Mesendoderm (in vitro differentiated cells): ENCODE measurements at regions not wholly inside any gene's neighbourhood (a gene's known extent, or its start where the extent isn't known, plus 50 kb on each side); places are given as distances from the start of the nearest gene placed in this dataset.

Experiments used
- DNase-seq: peaks from one replicate; pipeline ENCODE4 v3.0.0; 2013
- H2AK5ac ChIP-seq: 2 replicates; pipeline ENCODE4 v1.6.1; 2013; ENCODE audit warnings: low read length, inconsistent platforms
- H2BK120ac ChIP-seq: 2 replicates; pipeline ENCODE4 v1.6.1; 2013; ENCODE audit warnings: low read depth, mild to moderate bottlenecking, low read length, moderate library complexity, mixed read lengths
- H2BK15ac ChIP-seq: replicated peaks from 2 replicates; pipeline ENCODE4 v1.6.1; 2013; ENCODE audit warnings: low read depth, mild to moderate bottlenecking, moderate library complexity
- H2BK5ac ChIP-seq: 2 replicates; pipeline ENCODE4 v1.6.1; 2013; ENCODE audit warnings: low read length, inconsistent platforms
- H3K18ac ChIP-seq: 2 replicates; pipeline ENCODE4 v1.6.1; 2013; ENCODE audit warnings: mild to moderate bottlenecking, low read length, mixed read lengths
- H3K23ac ChIP-seq: one replicate; pipeline ENCODE4 v1.6.1; 2013; ENCODE audit warnings: low read length
- H3K27ac ChIP-seq: 2 replicates; pipeline ENCODE4 v1.5.1; 2013; ENCODE audit warnings: low read depth, mild to moderate bottlenecking, inconsistent platforms, low read length, moderate library complexity
- H3K27me3 ChIP-seq: 2 replicates; pipeline ENCODE4 v1.6.1; 2013; ENCODE audit warnings: low read length, control low read depth, mild to moderate bottlenecking, inconsistent platforms; ENCODE audit not compliant: insufficient read depth, poor library complexity
- H3K36me3 ChIP-seq: 2 replicates; pipeline ENCODE4 v1.6.1; 2013; ENCODE audit warnings: low read length, inconsistent platforms; ENCODE audit not compliant: control insufficient read depth, insufficient read depth
- H3K4ac ChIP-seq: one replicate; pipeline ENCODE4 v1.6.1; 2013; ENCODE audit warnings: low read depth, mild to moderate bottlenecking, low read length, moderate library complexity
- H3K4me1 ChIP-seq: 2 replicates; pipeline ENCODE4 v1.6.1; 2013; ENCODE audit warnings: low read depth, low read length, inconsistent platforms; ENCODE audit not compliant: control insufficient read depth
- H3K4me2 ChIP-seq: 2 replicates; pipeline ENCODE4 v1.6.1; 2013; ENCODE audit warnings: low read length
- H3K4me3 ChIP-seq: 2 replicates; pipeline ENCODE4 v1.5.1; 2013; ENCODE audit warnings: mild to moderate bottlenecking, low read length
- H3K56ac ChIP-seq: one replicate; pipeline ENCODE4 v1.6.1; 2013; ENCODE audit warnings: low read length
- H3K79me1 ChIP-seq: 2 replicates; pipeline ENCODE4 v1.6.1; 2013; ENCODE audit warnings: low read length, inconsistent platforms
- H3K79me2 ChIP-seq: 2 replicates; pipeline ENCODE4 v1.6.1; 2013; ENCODE audit warnings: mild to moderate bottlenecking, low read length; ENCODE audit not compliant: control insufficient read depth, insufficient read depth
- H3K9ac ChIP-seq: 2 replicates; pipeline ENCODE4 v1.6.1; 2013; ENCODE audit warnings: low read length, inconsistent platforms
- H4K5ac ChIP-seq: one replicate; pipeline ENCODE4 v1.6.1; 2013; ENCODE audit warnings: low read length
- H4K8ac ChIP-seq: one replicate; pipeline ENCODE4 v1.6.1; 2013; ENCODE audit warnings: low read depth, mild to moderate bottlenecking, control low read depth, low read length, moderate library complexity
- WGBS: extraction: QIAGEN DNeasy Blood & Tissue Kit; methylation state at CpG from one replicate; pipeline ENCODE4 v1.1.7; 2013; ENCODE audit warnings: low lambda C conversion rate, missing lambda C conversion rate; ENCODE audit not compliant: insufficient coverage; ENCODE audit errors: extremely low coverage; 5-methylcytosine and 5-hydroxymethylcytosine counted together

GRCh38 chr7:54701982-54702381 lies 57.0 kb downstream of the SEC61G start:
- Histone ChIP-seq H3K4me1 (no peaks in the 10 kb centered on the region), H2BK120ac (no peak overlapping the region), H3K79me1 (no peaks in the 10 kb centered on the region), H3K27me3 (no peaks in the 10 kb centered on the region), H4K8ac (no peak overlapping the region), H3K36me3 (no peaks in the 10 kb centered on the region), H3K4me3 (no peak overlapping the region), H3K9ac (no peak overlapping the region), H2BK5ac (no peak overlapping the region), H3K4me2 (no peak overlapping the region), H3K23ac (no peak overlapping the region), H2BK15ac (no peak overlapping the region), H3K79me2 (no peaks in the 10 kb centered on the region), H4K5ac (no peak overlapping the region), H3K4ac (no peak overlapping the region), H2AK5ac (no peak overlapping the region), H3K56ac (no peak overlapping the region), H3K18ac (no peak overlapping the region), H3K27ac (no peak overlapping the region)
- no peak for DNase-seq
- no CpG with 5 or more reads among the region's 8 CpGs for WGBS

- no peaks in the 10 kb centered on the region for H3K4me1 ChIP-seq
- no peaks in the 10 kb centered on the region for H3K79me2 ChIP-seq
- WGBS, result no CpG with 5 or more reads among the region's 5 CpGs
- no peak overlapping the region for H4K8ac ChIP-seq
- H3K79me1 ChIP-seq, result no peaks in the 10 kb centered on the region
- H3K27me3 ChIP-seq, result no peaks in the 10 kb centered on the region
- H2BK120ac ChIP-seq, result no peak overlapping the region
- no peak overlapping the region for H3K56ac ChIP-seq
- DNase-seq, result no peak
- no peaks in the 10 kb centered on the region for H3K36me3 ChIP-seq
- no peak overlapping the region for H3K23ac ChIP-seq
- H4K5ac ChIP-seq, result no peak overlapping the region
- H2AK5ac ChIP-seq, result no peak overlapping the region
- no peak overlapping the region for H3K4ac ChIP-seq
- H3K4me3 ChIP-seq, result no peak overlapping the region
- H2BK15ac ChIP-seq, result no peak overlapping the region
- no peak overlapping the region for H3K9ac ChIP-seq
- H2BK5ac ChIP-seq, result no peak overlapping the region
- no peak overlapping the region for H3K27ac ChIP-seq
- H3K18ac ChIP-seq, result no peak overlapping the region
- H3K4me2 ChIP-seq, result no peak overlapping the region
Measured at GRCh38 chr7:54699715-54700114, 59.3 kb downstream of the SEC61G start.

- Histone ChIP-seq H4K5ac (no peak overlapping the region), H4K8ac (no peak overlapping the region), H3K79me2 (no peaks in the 10 kb centered on the region), H3K18ac (no peak overlapping the region), H2AK5ac (no peak overlapping the region), H3K4ac (no peak overlapping the region), H3K4me2 (no peak overlapping the region), H3K27ac (no peak overlapping the region), H3K4me1 (no peaks in the 10 kb centered on the region), H3K23ac (no peak overlapping the region), H3K4me3 (no peak overlapping the region), H3K9ac (no peak overlapping the region), H2BK120ac (no peak overlapping the region), H2BK15ac (no peak overlapping the region), H3K36me3 (no peaks in the 10 kb centered on the region), H2BK5ac (no peak overlapping the region), H3K27me3 (no peaks in the 10 kb centered on the region), H3K56ac (no peak overlapping the region), H3K79me1 (no peaks in the 10 kb centered on the region)
- no CpG with 5 or more reads among the region's 32 CpGs for WGBS
- DNase-seq, result no peak
Measured at GRCh38 chr7:54697659-54698186, 61.3 kb downstream of the SEC61G start.

- Histone ChIP-seq H3K79me1 (no peaks in the 10 kb centered on the region), H3K36me3 (no peaks in the 10 kb centered on the region), H3K4ac (no peak overlapping the region), H3K9ac (no peak overlapping the region), H3K56ac (no peak overlapping the region), H2BK5ac (no peak overlapping the region), H3K23ac (no peak overlapping the region), H3K27me3 (no peaks in the 10 kb centered on the region), H3K79me2 (no peaks in the 10 kb centered on the region), H3K27ac (no peak overlapping the region), H3K4me3 (no peak overlapping the region), H3K4me1 (no peaks in the 10 kb centered on the region), H3K18ac (no peak overlapping the region), H4K8ac (no peak overlapping the region), H2AK5ac (no peak overlapping the region), H2BK15ac (no peak overlapping the region), H2BK120ac (no peak overlapping the region), H4K5ac (no peak overlapping the region), H3K4me2 (no peak overlapping the region)
- no CpG with 5 or more reads among the region's 14 CpGs for WGBS
- no peak for DNase-seq
Measured at GRCh38 chr7:54690892-54691291, 68.1 kb downstream of the SEC61G start.

- no peak overlapping the region for H3K4me3 ChIP-seq
- H3K36me3 ChIP-seq, result no peaks in the 10 kb centered on the region
- no peak overlapping the region for H4K8ac ChIP-seq
- H2BK120ac ChIP-seq, result no peak overlapping the region
- H3K56ac ChIP-seq, result no peak overlapping the region
- H2BK15ac ChIP-seq, result no peak overlapping the region
- no peaks in the 10 kb centered on the region for H3K27me3 ChIP-seq
- no peaks in the 10 kb centered on the region for H3K79me2 ChIP-seq
- H4K5ac ChIP-seq, result no peak overlapping the region
- WGBS, result no CpG with 5 or more reads among the region's 9 CpGs
- no peak overlapping the region for H3K27ac ChIP-seq
- H3K79me1 ChIP-seq, result no peaks in the 10 kb centered on the region
- H2BK5ac ChIP-seq, result no peak overlapping the region
- no peak overlapping the region for H3K18ac ChIP-seq
- no peak overlapping the region for H3K4ac ChIP-seq
- no peaks in the 10 kb centered on the region for H3K4me1 ChIP-seq
- no peak overlapping the region for H2AK5ac ChIP-seq
- no peak overlapping the region for H3K4me2 ChIP-seq
- no peak overlapping the region for H3K23ac ChIP-seq
- DNase-seq, result no peak
- no peak overlapping the region for H3K9ac ChIP-seq
Measured at GRCh38 chr7:54690050-54690443, 69.0 kb downstream of the SEC61G start.

- Histone ChIP-seq H2BK5ac (no peak overlapping the region), H3K4me2 (no peak overlapping the region), H3K18ac (no peak overlapping the region), H3K4me1 (no peaks in the 10 kb centered on the region), H3K9ac (no peak overlapping the region), H2BK15ac (no peak overlapping the region), H2AK5ac (no peak overlapping the region), H3K27me3 (no peaks in the 10 kb centered on the region), H3K79me1 (no peaks in the 10 kb centered on the region), H3K4ac (no peak overlapping the region), H4K5ac (no peak overlapping the region), H2BK120ac (no peak overlapping the region), H3K23ac (no peak overlapping the region), H4K8ac (no peak overlapping the region), H3K27ac (no peak overlapping the region), H3K36me3 (no peaks in the 10 kb centered on the region), H3K56ac (no peak overlapping the region), H3K79me2 (no peaks in the 10 kb centered on the region), H3K4me3 (no peak overlapping the region)
- WGBS, result no CpG with 5 or more reads among the region's 5 CpGs
- no peak for DNase-seq
Measured at GRCh38 chr7:54689394-54690049, 69.5 kb downstream of the SEC61G start.
